Sigmoid colon (tissue), 6 donors: ENCODE measurements at regions not wholly inside any gene's neighbourhood (a gene's known extent, or its start where the extent isn't known, plus 50 kb on each side); places are given as distances from the start of the nearest gene placed in this dataset.

Experiments used
- DNase-seq: peaks from one replicate; pipeline ENCODE4 v3.0.0-alpha.2; 2019
- H3K27ac ChIP-seq, 4 donors: fragments of 200-600 bp; sonication (generic); one replicate each; pipeline ENCODE4 v1.5.1; 2016 to 2019; ENCODE audit warnings: mild to moderate bottlenecking in 1 of 4
- H3K27me3 ChIP-seq, 3 donors: fragments of 200-600 bp; sonication (generic); one replicate each; pipeline ENCODE4 v1.5.1; 2019; ENCODE audit warnings: mild to moderate bottlenecking in 1 of 3
- H3K36me3 ChIP-seq, 4 donors: fragments of 200-600 bp; sonication (generic); one replicate each; pipeline ENCODE4 v1.5.1; 2016 to 2019
- H3K4me1 ChIP-seq, 4 donors: fragments of 200-600 bp; sonication (generic); one replicate each; pipeline ENCODE4 v1.5.1; 2017 to 2019
- H3K4me3 ChIP-seq, 4 donors: fragments of 200-600 bp; sonication (generic); one replicate each; pipeline ENCODE4 v1.5.1; 2017 to 2019; ENCODE audit warnings: mild to moderate bottlenecking in 2 of 4, moderate library complexity in 1 of 4
- H3K9me3 ChIP-seq, 4 donors: fragments of 200-600 bp in 3 of 4; sonication (generic) in 3 of 4; one replicate each; pipeline versions ENCODE4 v1.5.1 to v1.6.1; 2013 to 2019
- CTCF ChIP-seq, 4 experiments: fragments of 450-650 bp in 3 of 4; fragments of 200-600 bp in 1 of 4; IDR thresholded peaks; one replicate each; pipeline ENCODE4 v1.5.1; 2016 to 2019; ENCODE audit warnings: antibody characterized with exemption in 4 of 4, mild to moderate bottlenecking in 3 of 4, moderate library complexity in 2 of 4
- EP300 ChIP-seq, 4 donors: sonication (generic); formaldehyde crosslinking; IDR thresholded peaks; one replicate each; pipeline ENCODE4 v1.6.1; 2017; ENCODE audit warnings: antibody characterized with exemption in 4 of 4
- POLR2A ChIP-seq, 2 donors: fragments of 450-650 bp; IDR thresholded peaks; one replicate each; pipeline ENCODE4 v1.6.1; 2016; ENCODE audit warnings: antibody characterized with exemption in 2 of 2, mild to moderate bottlenecking in 2 of 2, moderate library complexity in 2 of 2
- POLR2AphosphoS5 ChIP-seq, 4 donors: sonication (generic); formaldehyde crosslinking; IDR thresholded peaks; one replicate each; pipeline ENCODE4 v1.6.1; 2017; ENCODE audit warnings: antibody characterized with exemption in 4 of 4
- WGBS, 2 donors: extraction: QIAGEN DNeasy Blood & Tissue Kit; methylation state at CpG; one replicate each; pipeline ENCODE4 v1.1.7; 2013; 5-methylcytosine and 5-hydroxymethylcytosine counted together
- intact Hi-C: fragments of 100-400 bp; cut with DNase I; formaldehyde crosslinking; loops from one replicate; pipeline ENCODE4 v1.15.1; 2023
- donor health status: healthy with polysubstance abuse.
- donor health status: healthy.

- intact Hi-C loops = no loop called here
- Histone ChIP-seq H3K4me1 (no peaks in the 10 kb centered on the region), H3K27me3 (no peaks in the 10 kb centered on the region), H3K27ac (no peak overlapping the region), H3K4me3 (no peak overlapping the region), H3K36me3 (no peaks in the 10 kb centered on the region), H3K9me3 (no peaks in the 10 kb centered on the region)
- no peak for DNase-seq
- 94 to 99% methylated on average over 1 of the region's 1 CpG for WGBS, 2 donors
- TF ChIP-seq POLR2A (IDR thresholded peaks at IDR 0.05) (no peak), EP300 (IDR thresholded peaks at IDR 0.05) (no peak), CTCF (IDR thresholded peaks at IDR 0.05) (no peak), POLR2AphosphoS5 (IDR thresholded peaks at IDR 0.05) (no peak)
These were observed 156.1 kb upstream of the HHIP start for GRCh38 chr4:144489831-144490230.

DNA sequence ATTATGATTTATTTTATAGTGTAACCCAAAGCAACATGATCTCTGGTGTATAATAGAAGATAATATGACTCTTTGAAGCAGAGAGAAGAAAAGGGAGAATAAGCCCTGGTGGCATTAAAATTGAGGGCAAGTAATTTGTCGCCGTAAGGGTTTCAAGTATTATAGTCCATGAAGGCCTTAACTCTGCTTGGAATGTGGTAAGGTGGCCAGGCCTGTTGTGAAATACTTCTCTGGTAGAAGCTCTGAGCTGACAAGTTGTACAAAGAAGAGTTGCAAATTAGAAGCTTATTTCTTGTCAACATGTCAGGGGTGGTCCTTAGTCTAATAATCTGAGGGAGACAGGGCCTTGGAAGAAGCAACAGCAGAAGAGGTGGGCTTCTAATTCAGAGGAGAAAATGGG is 151.7 kb upstream of the HHIP start:
- no peaks in the 10 kb centered on the region for H3K4me1 ChIP-seq
- WGBS, 2 donors = 88 to 97% methylated on average over 2 of the region's 2 CpGs
- H3K36me3 ChIP-seq = no peaks in the 10 kb centered on the region
- no peaks in the 10 kb centered on the region for H3K27me3 ChIP-seq
- no peak overlapping the region for H3K27ac ChIP-seq
- no peak for DNase-seq
- TF ChIP-seq EP300 (IDR thresholded peaks at IDR 0.05) (no peak), POLR2A (IDR thresholded peaks at IDR 0.05) (no peak), CTCF (IDR thresholded peaks at IDR 0.05) (no peak), POLR2AphosphoS5 (IDR thresholded peaks at IDR 0.05) (no peak)
- intact Hi-C loops = no loop called here
- no peaks in the 10 kb centered on the region for H3K9me3 ChIP-seq
- no peak overlapping the region for H3K4me3 ChIP-seq

DNA sequence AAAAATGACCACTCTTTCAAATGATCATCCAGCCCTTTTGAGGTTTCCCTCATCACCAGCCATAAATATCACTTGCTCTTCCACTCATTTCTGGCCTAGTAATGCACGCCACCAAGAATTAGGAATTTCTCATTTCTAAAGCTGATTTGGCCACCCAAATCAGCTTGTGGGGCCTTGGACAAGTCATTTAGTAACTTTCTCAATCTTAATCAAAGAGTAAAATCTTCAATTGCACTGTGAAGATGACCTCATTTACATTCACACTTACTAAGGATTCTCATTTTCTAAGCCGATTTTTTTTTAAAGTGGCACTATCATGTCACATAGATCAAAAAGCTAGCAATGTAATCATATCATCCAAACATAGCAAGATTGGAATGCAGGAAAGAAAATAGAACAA is 150.0 kb upstream of the HHIP start:
- Histone ChIP-seq H3K27me3 (no peaks in the 10 kb centered on the region), H3K4me1 (no peaks in the 10 kb centered on the region), H3K27ac (no peak overlapping the region), H3K36me3 (no peaks in the 10 kb centered on the region), H3K9me3 (peaks cover 0 to 5% (median 0%) of the 10 kb centered on the region in 4 donors), H3K4me3 (no peak overlapping the region)
- WGBS, 2 donors = 79 to 85% methylated on average over 2 of the region's 2 CpGs
- no peak for TF ChIP-seq POLR2AphosphoS5 (IDR thresholded peaks at IDR 0.05)
- TF ChIP-seq CTCF (IDR thresholded peaks at IDR 0.05) = no peak
- TF ChIP-seq POLR2A (IDR thresholded peaks at IDR 0.05) = no peak
- TF ChIP-seq EP300 (IDR thresholded peaks at IDR 0.05) = no peak
- intact Hi-C loops = no loop called here
- DNase-seq = no peak

DNA sequence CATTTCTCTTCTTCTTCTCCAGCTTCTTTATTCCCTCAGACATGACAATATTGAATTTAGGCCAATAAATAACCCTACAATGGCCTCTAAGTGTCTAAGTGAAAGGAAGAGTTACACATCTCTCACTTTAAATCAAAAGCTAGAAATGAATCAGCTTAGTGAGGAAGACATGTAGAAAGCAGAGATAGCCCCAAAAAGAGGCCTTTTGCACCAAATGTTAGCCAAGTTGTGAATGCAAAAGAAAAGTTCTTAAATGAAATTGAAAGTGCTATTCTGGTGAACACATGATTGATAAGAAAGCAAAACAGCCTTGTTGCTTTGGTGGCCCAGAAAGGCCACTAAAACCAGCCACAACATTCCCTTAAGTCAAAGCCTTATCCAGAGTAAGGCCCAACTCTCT is 146.2 kb upstream of the HHIP start:
- Histone ChIP-seq H3K9me3 (peaks cover 0 to 5% (median 0%) of the 10 kb centered on the region in 4 donors), H3K4me1 (no peaks in the 10 kb centered on the region), H3K36me3 (no peaks in the 10 kb centered on the region), H3K4me3 (no peak overlapping the region), H3K27me3 (no peaks in the 10 kb centered on the region), H3K27ac (no peak overlapping the region)
- no peak for DNase-seq
- intact Hi-C loops = no loop called here
- no peak for TF ChIP-seq CTCF (IDR thresholded peaks at IDR 0.05)
- TF ChIP-seq POLR2AphosphoS5 (IDR thresholded peaks at IDR 0.05) = no peak
- no peak for TF ChIP-seq EP300 (IDR thresholded peaks at IDR 0.05)
- TF ChIP-seq POLR2A (IDR thresholded peaks at IDR 0.05) = no peak

- no peak for DNase-seq
- Histone ChIP-seq H3K4me1 (no peaks in the 10 kb centered on the region), H3K27me3 (no peaks in the 10 kb centered on the region), H3K36me3 (no peaks in the 10 kb centered on the region), H3K27ac (no peak overlapping the region), H3K4me3 (no peak overlapping the region), H3K9me3 (peaks cover 0 to 5% (median 0%) of the 10 kb centered on the region in 4 donors)
- 92 to 94% methylated on average over 1 of the region's 1 CpG for WGBS, 2 donors
- TF ChIP-seq POLR2A (IDR thresholded peaks at IDR 0.05) = no peak
- TF ChIP-seq POLR2AphosphoS5 (IDR thresholded peaks at IDR 0.05) = no peak
- TF ChIP-seq EP300 (IDR thresholded peaks at IDR 0.05) = no peak
- TF ChIP-seq CTCF (IDR thresholded peaks at IDR 0.05) = no peak
- intact Hi-C loops = no loop called here
These were observed 144.7 kb upstream of the HHIP start for GRCh38 chr4:144501231-144501780.
